HG03442 (cell line): ENCODE measurements at regions not wholly inside any gene's neighbourhood (a gene's known extent, or its start where the extent isn't known, plus 50 kb on each side); places are given as distances from the start of the nearest gene placed in this dataset.

Experiments used
- ATAC-seq: cut with Tn5 transposase; IDR thresholded peaks from one replicate; pipeline ENCODE4 v1.9.1; 2021; ENCODE audit warnings: mild to moderate bottlenecking, moderate library complexity; ENCODE audit not compliant: unreplicated experiment

DNA sequence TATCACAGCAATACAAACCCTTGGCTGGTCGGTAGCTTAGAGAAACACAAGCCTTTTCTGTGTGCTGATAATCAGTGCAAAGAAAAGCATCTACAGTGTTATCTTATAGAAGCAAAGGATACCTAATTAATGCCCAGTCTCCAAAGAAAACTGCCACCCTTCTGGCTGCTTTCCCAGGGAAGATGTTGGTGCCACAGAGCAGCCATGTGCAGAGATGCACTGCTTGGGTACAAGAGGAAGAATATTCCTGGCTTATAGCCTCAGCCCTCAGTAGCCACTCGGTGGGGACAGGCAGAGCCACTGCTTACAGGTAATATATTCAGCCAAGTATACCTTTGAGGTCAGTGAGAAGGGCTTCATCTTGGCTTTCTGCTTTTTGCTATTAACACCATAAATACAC, 185.3 kb downstream of the PCSK1 start:
- ATAC-seq, result no peak

DNA sequence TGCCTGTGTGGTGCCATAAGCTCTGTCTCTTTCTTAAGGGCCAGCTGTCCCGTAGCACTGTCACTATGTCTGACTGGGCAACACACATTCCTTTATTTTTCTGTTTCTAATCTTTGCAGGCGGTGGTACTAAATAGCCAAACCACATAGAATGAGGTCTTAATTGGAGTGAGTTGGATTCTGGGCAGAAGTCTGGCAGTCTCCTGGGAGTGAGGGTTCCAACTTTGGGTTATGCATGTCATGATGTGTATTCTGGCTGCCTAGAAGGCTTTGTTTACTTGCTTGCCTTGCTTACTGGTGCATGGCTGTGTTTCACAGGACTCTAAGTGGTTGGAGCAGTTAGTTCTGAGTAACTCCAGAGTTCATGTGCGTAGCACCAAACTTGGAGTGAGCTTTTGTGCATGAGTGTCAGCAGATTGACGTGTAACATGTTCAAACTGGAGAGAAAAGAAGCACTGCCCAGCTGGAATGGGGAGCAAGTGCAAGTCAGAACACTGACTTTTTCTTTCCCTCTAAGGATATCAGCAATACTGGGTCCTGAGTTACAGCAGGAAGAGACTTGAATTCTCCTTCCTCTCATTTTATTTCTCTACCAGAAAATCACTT, 185.8 kb downstream of the PCSK1 start:
- no peak for ATAC-seq

DNA sequence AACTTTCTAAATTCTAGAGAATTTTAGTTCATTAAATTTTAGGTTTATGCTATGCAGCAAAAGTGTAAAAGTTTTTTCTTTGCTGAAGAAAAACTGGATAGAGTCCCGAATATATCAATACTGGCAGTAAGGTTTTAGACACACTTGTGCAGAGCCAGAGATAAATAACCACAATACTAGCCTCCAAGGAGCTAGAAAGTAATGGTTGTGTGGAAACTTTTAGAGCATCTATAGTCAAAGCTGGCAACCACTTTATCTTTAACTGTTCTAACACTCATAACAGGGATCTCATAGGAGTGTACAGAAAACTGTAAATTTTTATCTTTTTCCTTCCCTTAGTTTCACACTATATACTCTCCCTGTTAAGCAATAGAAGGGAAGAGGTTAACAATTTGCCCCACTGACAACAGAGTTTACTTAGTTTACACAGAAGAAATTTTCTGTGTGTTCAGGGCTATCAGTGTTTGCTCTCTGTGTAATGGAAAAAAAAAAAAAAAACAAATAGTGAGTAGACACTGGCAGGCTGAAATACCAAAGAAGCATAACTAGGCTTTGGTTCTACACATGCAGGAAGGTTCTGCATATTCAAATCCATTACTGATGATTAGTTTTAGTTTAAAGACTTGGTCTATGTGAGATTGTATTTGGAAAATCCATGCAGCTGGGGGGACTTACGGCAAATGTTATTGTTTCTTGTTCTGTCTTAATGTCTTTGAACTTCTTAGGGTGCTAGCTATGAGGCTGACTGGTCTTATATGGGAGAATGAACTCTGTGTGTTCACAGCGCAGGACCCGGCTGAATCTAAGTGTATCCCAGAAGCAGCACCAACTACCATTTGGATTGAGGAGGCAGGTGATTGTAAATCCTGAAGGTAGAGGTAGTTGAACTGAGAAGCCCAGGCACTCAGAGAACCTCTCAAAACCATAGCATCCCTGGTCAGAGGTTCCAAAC, 187.6 kb downstream of the PCSK1 start:
- no peak for ATAC-seq

DNA sequence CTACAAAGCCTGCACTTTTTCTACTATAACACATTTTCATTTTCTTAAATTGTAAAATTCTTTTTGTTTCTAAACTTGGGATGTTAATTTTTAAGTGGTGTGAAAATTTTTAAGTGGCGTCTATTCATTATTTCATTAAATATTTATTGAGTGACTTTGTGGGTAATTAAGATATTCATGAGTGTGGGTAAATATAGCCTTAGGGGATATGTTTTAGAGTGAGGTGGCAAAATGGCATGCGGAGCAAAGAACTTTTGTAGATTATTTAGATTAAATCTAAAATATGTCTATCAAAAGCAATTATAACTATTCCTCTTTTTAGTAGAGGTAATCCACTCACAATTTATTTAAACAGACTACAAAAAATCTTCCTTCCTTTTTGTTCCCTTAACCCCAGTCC, 188.4 kb downstream of the PCSK1 start:
- ATAC-seq, result no peak

DNA sequence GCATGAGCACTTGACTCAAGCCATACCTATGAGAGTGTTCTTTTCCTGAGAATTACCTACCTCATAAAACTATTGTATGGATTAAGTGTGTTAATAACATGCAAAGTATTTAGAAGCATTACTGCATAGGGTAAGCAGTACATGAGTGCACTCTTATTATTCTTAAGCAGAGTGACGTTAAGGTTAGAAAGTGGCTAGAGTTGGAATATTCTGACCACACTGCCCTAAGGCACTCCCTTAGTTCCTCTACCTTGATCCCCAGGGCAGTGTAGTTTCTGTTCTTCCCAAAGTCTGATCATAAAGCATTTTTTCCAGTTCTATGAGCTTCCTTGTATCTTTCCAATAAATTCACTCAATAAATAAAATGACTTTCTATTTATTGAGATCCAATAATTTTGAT, 189.2 kb downstream of the PCSK1 start:
- no peak for ATAC-seq

DNA sequence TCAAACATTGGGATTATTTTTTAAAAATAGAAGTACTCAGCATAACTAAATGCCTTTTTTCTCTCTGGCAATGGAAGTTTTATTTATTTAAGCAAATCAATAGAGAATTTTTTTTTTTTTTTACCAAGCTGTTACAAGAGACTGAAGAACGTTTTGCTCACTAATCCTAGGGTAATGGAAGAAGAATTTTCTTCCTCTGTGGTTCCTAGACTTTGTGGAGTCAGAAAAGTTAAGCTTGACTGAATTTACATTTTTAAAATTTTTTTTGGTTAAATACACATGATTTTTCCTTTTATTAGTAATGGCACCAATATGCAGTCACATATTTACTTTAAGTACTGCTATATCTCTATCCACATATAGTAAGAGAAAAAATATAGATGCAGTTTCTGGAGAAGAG, 189.8 kb downstream of the PCSK1 start:
- ATAC-seq, result no peak

DNA sequence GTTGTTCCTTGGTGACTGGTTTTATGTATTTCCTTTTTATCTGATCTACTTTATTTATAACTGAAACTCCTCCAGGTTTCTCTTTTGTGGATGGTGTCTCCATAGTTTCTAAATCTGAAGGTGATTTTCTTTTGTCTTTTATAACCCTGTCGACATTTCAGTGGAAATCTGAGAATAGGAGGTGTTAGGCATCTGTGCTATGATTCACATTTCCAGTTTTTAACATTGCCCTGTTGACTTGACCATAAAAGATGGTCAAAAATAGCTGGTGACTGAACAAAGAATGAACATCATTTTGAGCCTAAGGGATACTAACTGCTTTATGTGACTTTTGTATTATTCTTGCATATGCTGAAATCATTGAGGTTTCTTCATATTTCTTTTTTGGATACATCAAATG, 190.5 kb downstream of the PCSK1 start:
- no peak for ATAC-seq

DNA sequence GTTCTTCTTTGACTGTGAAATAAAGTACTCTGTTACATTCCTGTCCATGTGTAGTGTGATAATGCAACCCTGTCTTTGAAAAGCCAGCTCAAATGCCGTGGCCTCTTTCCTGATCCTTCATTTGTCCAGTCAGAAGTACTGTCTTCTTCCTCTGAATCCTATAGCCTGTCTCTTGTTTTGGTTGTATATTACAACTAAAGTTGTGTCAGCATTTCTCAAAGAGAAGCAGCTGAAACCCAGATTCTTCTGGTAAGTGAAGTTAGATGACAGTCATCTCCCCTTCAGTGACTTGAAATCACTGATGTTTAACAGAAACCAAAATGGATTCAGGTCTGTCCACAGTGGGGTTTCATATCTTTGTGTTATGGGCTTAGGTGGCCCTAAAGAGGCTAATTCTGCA, 196.2 kb downstream of the PCSK1 start:
- no peak for ATAC-seq

DNA sequence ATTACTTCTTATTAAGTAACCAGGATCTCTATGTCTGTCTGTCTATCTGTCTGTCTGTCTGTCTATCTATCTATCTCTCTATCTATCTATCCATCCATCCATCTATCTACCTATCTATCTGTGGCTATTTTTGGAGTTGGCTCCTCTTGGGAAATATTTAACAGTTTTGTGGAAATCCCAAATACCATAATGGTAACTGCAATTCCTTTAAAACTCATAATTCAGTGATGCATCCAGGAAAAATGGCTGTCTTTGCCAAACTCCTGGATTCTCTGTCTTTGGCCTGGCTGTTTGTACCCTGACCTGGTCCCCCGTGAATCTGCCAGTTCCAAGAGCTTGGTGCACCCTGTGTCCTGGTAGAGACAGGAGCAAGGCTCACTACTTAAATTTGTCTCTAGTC, 197.0 kb downstream of the PCSK1 start:
- no peak for ATAC-seq

DNA sequence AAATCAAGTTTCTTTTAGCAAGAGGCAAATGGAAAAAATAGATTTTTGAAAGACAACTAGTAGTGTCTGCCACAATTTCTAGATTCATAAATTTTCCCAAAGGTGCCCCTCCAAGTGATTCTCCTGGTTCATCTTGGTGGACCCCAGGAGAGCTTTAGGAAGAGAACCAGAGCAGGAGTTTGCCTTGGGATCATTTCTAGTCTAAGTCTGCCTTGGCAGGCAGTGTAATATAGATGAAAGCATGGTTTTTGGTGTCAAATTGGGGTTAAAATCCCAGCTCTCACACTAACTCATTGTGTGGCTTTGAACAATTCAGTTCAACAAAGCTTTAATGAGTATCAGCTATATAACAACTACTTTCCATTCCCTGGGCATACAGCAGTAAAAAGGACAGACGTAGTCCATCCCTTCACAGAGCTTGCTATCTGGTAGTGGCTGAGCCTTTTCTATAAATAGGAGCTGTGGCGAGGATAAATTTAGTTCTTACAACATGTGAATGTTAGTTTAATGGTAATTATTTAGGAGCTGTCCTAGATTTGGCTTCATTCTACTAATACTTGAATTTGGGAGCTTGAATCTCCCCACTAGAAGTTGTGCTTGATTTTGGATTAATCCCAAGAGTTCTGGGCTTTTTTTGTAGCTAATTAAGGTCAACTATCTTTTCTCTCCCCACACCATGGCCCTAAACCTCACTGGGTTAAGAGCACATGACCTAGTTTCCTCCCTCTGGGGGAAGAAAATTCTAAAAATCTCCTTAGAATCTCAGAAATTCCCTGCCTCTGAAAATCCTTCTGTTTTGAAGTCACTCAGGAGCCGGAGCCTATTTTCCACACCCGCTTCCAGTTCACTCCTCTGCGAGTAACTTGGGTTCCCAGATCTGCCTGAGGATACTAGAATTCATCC, 197.8 kb downstream of the PCSK1 start:
- ATAC-seq, result no peak

DNA sequence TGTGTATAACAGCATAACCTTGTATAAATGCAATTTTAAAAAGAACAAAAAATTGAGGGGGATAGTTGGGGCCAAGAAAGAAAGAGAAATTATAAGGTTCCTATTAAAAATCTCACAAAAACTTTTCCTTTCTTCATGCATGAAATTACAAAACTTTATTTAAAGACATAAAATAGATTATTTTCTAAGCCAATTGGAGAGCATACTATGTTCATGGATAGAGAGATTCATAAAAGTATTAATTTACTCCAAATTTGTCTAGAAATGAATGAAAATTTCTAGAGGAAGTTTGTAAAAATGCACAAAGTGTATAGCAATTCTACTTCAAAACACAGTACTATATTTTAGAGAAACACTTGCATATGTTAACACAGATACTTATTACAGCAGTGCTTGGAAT, 200.4 kb downstream of the PCSK1 start:
- ATAC-seq, result no peak

DNA sequence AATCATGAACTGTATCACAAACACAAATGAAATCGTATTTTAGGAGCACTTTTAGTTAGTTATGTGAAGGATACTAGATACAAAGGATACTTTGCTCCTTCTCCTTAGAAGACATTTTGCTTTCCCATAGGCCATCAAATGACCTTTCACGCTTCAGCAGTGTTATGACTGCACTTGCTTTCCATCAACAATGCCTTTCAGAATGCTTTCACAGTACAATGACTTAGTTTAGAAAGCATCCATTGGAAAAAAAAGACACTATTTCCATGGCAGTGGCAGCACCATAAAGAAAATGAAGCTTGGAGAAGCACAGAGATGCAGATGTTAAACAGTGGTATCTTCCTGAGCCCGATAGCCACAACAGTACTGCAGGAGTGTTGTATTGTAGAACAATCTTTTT, 203.9 kb downstream of the PCSK1 start:
- ATAC-seq, result no peak

DNA sequence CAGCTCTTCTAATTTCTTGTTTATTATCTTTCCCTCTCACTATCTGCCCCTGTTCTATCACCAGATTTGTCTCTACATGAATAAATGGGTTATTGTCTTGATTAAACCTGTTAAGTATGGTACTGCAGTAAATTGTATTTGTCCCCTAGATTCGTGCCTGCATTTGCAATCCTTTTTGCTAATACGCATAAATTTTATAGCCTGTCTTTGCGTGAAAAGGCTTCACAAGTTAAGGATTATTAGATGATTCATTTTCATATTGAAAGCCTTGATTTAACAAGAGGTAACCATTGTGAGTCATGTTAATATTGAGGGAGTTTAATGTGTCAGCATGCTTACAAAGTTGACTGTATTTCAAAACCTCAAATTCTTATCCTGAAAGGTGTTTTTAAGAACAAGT, 204.6 kb downstream of the PCSK1 start:
- ATAC-seq, result no peak

DNA sequence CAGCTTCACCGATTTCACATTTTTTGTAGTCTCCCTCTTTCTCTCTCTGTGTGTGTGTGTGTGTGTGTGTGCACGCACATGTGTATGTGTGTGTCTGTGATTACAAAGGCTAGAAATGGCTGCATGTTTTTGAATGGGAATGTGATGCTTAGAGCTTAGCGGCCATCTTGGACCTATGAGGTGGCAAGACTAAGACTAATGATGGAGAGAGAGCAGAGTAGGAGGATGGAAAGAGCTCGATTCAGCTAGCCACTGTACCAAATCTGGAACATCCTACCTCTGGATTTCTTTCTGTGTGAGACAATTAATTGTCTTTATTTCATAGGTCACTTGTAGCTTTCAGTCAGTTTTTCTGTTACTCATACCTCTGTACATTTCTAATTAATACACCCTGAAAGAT, 205.1 kb downstream of the PCSK1 start:
- no peak for ATAC-seq

DNA sequence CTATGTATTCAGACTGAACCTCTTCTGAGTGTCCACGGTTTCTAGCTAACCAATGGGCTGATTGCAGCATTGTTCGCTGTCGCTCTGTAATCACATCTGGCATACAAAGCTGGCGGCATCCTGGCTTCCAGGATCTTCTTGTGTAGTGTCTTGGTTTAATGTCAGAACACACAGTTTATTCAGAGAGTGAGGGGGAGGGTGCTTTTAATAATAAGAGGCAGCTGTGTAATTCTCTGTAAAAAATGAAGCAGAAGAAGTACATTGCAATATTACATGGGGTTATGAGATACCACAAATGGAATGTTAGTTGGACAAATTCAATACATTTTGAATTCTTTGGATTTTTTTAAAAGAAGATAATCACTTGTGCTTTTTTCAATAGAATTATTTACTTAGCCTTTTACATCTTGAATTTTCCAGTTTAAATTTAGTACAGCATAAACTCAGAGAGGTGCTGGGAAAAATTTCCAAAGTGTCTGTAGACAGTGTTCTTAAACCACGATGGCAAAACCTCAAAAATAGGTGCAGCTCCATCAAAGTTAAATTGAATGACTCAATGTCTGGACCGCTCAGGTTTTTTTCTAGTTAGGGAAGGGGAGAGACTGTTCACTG, 206.0 kb downstream of the PCSK1 start:
- no peak for ATAC-seq

DNA sequence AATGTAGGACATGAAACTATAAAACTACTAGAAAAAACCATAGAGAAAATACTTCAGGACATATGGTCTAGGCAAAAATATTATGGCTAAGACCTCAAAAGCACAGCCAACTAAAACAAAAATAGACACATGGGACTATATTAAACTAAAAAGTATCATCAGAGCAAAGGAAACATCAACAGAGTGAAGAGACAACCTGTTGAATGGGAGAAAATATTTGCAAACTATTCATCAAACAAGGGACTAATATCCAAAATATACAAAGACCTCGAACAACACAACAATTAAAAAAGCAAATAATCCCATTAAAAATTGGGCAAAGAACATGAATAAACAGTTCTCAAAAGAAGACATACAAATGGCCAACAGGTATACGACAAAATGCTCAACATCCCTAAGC, 210.9 kb downstream of the PCSK1 start:
- ATAC-seq, result no peak

DNA sequence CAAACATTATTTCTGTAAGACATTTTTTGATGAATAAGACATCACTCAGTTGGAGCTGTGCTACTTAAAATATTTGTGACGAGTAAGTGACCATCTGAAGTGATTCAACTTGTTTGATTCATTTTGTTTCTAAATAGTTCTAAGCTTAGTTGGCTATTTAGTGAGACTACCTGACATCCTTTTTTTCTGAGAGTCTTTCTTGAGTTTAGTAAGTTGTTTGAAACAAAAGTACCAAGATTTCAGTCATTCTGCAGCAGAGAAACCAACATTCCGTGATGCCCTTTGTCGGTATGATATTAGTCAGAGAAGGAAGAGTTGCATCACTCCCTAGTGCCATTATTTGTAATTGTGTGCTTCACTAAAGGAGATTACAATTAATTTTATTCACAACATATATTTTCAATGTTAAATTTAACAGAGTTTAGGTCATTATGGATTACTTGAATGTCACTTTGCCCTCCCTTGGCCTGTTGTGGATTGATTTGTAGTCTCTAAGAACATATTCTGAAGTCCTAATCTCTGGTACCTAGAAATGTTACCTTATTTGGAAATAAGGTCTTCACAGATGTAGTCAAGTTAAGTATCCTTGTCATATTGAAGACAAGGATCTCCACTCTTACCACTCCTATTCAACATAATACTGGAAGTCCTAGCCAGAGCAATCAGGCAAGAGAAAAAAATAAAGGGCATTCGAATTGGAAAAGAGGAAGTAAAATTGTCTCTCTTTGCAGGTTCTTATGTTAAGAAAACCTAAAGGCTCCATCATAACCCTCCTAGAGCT, 212.2 kb downstream of the PCSK1 start:
- peak; percentile 90 for ATAC-seq

DNA sequence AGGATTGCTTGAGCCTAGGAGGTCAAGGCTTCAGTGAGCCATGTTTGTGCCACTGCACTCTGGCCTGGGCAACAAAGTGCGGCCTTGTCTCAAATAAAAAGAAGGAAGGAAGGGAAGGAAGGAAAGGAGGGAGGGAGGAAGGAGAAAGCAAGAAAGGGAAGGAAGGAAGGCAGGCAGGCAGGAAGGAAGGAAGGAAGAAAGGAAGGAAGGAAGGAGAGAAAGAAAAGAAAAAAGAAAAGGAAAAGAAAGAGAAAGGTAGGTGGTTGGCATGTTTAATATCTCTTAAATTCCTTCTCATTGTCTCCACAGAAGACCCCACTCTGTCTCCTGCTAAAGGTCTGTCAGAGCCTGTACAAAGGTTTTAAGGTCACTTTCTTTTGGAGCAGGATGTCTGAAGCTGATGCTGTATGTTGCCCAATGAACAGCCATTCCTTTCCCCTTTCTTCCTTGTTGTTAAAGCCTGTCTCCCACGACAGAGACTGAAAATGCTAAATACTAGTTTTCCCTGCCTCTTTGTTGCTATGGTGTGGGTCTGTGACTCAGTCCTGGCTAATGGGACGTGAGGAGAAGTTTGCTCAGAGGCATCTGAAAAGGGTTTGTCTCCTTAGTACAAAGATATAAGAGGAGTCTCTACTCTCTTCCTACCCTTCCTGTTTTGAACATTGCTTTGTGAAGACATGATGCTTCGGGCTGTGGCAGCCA, 213.3 kb downstream of the PCSK1 start:
- ATAC-seq, result no peak

DNA sequence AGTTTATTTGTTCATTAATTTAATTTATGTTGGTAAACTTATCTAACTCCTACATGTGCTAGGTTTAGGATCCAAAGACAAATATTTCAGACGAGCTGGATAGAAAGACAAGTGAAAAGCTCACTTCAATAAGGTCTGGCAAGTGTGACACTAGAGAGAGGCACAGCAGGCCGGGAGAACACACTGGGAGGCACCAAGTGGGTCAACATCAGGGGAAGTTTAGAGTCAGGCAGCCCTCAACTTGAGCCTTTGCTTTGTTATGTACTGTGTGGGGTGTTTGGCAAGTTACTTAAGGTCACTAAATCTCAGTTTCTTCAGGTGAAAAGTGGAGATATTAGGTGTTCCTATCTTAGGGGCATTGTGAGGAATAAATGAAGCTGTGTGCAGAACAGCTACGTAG, 214.4 kb downstream of the PCSK1 start:
- ATAC-seq, result no peak
